Neural cell (in vitro differentiated cells): ENCODE measurements at regions not wholly inside any gene's neighbourhood (a gene's known extent, or its start where the extent isn't known, plus 50 kb on each side); places are given as distances from the start of the nearest gene placed in this dataset.

ENCODE experiments used
- H2AFZ ChIP-seq: fragments of 200-600, 300-800 bp; sonication (generic), shearing (Covaris generic); 2 replicates; pipeline ENCODE4 v1.6.0; 2014; ENCODE audit warnings: low read depth, mild to moderate bottlenecking, antibody characterized with exemption, low read length, moderate library complexity
- H3F3A ChIP-seq: fragments of 200-600 bp; shearing (Covaris generic); 2 replicates; pipeline ENCODE4 v1.6.1; 2016; ENCODE audit warnings: mild to moderate bottlenecking, moderate library complexity, mixed read lengths, antibody characterized with exemption, low read length; ENCODE audit not compliant: insufficient read depth, poor library complexity, severe bottlenecking
- H3K27ac ChIP-seq: fragments of 200-600, 300-800 bp; sonication (generic), shearing (Covaris generic); 2 replicates; pipeline ENCODE4 v1.5.1; 2014; ENCODE audit warnings: mild to moderate bottlenecking, low read length, moderate library complexity
- H3K27me3 ChIP-seq: fragments of 300-800, 200-600 bp; sonication (generic), shearing (Covaris generic); 2 replicates; pipeline ENCODE4 v1.6.0; 2014; ENCODE audit warnings: mild to moderate bottlenecking, low read depth, low read length, moderate library complexity; ENCODE audit not compliant: insufficient read depth
- H3K36me3 ChIP-seq: fragments of 300-800, 200-600 bp; sonication (generic), shearing (Covaris generic); 2 replicates; pipeline ENCODE4 v1.5.1; 2014; ENCODE audit warnings: mild to moderate bottlenecking, antibody characterized with exemption, low read length, moderate library complexity; ENCODE audit not compliant: insufficient read depth
- H3K4me2 ChIP-seq: fragments of 300-800, 200-600 bp; sonication (generic), shearing (Covaris generic); 2 replicates; pipeline ENCODE4 v1.6.0; 2014; ENCODE audit warnings: mild to moderate bottlenecking, low read length
- H3K4me3 ChIP-seq: fragments of 300-800, 200-600 bp; sonication (generic), shearing (Covaris generic); 2 replicates; pipeline ENCODE4 v1.5.1; 2014; ENCODE audit warnings: mild to moderate bottlenecking, low read length, moderate library complexity
- H3K79me2 ChIP-seq: fragments of 200-600 bp; shearing (Covaris generic); replicated peaks from 2 replicates; pipeline ENCODE4 v1.6.0; 2014; ENCODE audit warnings: mild to moderate bottlenecking, low read length, moderate library complexity; ENCODE audit not compliant: insufficient read depth
- H3K9ac ChIP-seq: fragments of 300-800, 200-600 bp; sonication (generic), shearing (Covaris generic); 2 replicates; pipeline ENCODE4 v1.6.1; 2016; ENCODE audit warnings: mild to moderate bottlenecking, low read length, mixed read lengths
- H3K9me2 ChIP-seq: fragments of 200-600 bp; shearing (Covaris generic); 2 replicates; pipeline ENCODE4 v1.6.1; 2016; ENCODE audit warnings: mild to moderate bottlenecking, low read length, mixed read lengths; ENCODE audit not compliant: insufficient read depth
- H3K9me3 ChIP-seq: fragments of 200-600, 300-800 bp; sonication (generic), shearing (Covaris generic); 2 replicates; pipeline ENCODE4 v1.6.1; 2016; ENCODE audit warnings: mild to moderate bottlenecking, mixed run types, low read length, moderate library complexity, mixed read lengths
- H4K20me1 ChIP-seq: fragments of 200-600 bp; shearing (Covaris generic); 2 replicates; pipeline ENCODE4 v1.6.1; 2016; ENCODE audit warnings: mild to moderate bottlenecking, mixed run types; ENCODE audit not compliant: insufficient read depth
- CTCF ChIP-seq: fragments of 450-650 bp; IDR thresholded peaks from 2 replicates; pipeline ENCODE4 v1.5.1; 2014; ENCODE audit warnings: antibody characterized with exemption, mild to moderate bottlenecking, moderate library complexity; ENCODE audit not compliant: poor library complexity, severe bottlenecking
- EP300 ChIP-seq: fragments of 450-650 bp; conservative IDR thresholded peaks from 2 replicates; pipeline ENCODE4 v1.6.1; 2014; ENCODE audit warnings: antibody characterized with exemption, mild to moderate bottlenecking, moderate library complexity; ENCODE audit not compliant: poor library complexity, severe bottlenecking
- EZH2 ChIP-seq: fragments of 200-600, 300-800 bp; shearing (Covaris generic), sonication (generic); IDR thresholded peaks from 2 replicates; pipeline ENCODE4 v1.6.1; 2014; ENCODE audit warnings: antibody characterized with exemption, low read length, borderline replicate concordance, mild to moderate bottlenecking; ENCODE audit not compliant: insufficient read depth, poor library complexity, severe bottlenecking
- MXI1 ChIP-seq: fragments of 450-650 bp; conservative IDR thresholded peaks from 2 replicates; pipeline ENCODE4 v1.6.1; 2014; ENCODE audit warnings: antibody characterized with exemption, mild to moderate bottlenecking; ENCODE audit not compliant: poor library complexity, severe bottlenecking
- POLR2AphosphoS5 ChIP-seq: IDR thresholded peaks from 2 replicates; pipeline ENCODE4 v1.6.1; 2012
- RAD21 ChIP-seq: fragments of 450-650 bp; conservative IDR thresholded peaks from 2 replicates; pipeline ENCODE4 v1.6.1; 2014; ENCODE audit warnings: antibody characterized with exemption, mild to moderate bottlenecking, moderate library complexity
- SMC3 ChIP-seq: fragments of 450-650 bp; conservative IDR thresholded peaks from 2 replicates; pipeline ENCODE4 v1.6.1; 2014; ENCODE audit warnings: antibody characterized with exemption, mild to moderate bottlenecking, moderate library complexity; ENCODE audit not compliant: poor library complexity
- TAF1 ChIP-seq: IDR thresholded peaks from 2 replicates; pipeline ENCODE4 v1.6.1; 2012; ENCODE audit warnings: low read depth
- TF ChIP-seq, protein P1 (sequence below): IDR thresholded peaks from 2 replicates; pipeline ENCODE4 v1.6.1; 2012; ENCODE audit warnings: borderline replicate concordance

GRCh38 chr4:18297684-18298083 lies 276.1 kb upstream of the LCORL start:
- no peak overlapping the region for H3K4me3 ChIP-seq
- H3K36me3 ChIP-seq, result no peaks in the 10 kb centered on the region
- H2AFZ ChIP-seq, result no peak overlapping the region
- no peaks in the 10 kb centered on the region for H4K20me1 ChIP-seq
- no peaks in the 10 kb centered on the region for H3K9me3 ChIP-seq
- no peak overlapping the region for H3K9ac ChIP-seq
- H3K27ac ChIP-seq, result no peak overlapping the region
- H3K4me2 ChIP-seq, result no peak overlapping the region
- no peak for TF ChIP-seq CTCF
- no peak for TF ChIP-seq EZH2
- no peak for TF ChIP-seq EP300
- TF ChIP-seq SMC3, result no peak
- TF ChIP-seq, protein P1, sequence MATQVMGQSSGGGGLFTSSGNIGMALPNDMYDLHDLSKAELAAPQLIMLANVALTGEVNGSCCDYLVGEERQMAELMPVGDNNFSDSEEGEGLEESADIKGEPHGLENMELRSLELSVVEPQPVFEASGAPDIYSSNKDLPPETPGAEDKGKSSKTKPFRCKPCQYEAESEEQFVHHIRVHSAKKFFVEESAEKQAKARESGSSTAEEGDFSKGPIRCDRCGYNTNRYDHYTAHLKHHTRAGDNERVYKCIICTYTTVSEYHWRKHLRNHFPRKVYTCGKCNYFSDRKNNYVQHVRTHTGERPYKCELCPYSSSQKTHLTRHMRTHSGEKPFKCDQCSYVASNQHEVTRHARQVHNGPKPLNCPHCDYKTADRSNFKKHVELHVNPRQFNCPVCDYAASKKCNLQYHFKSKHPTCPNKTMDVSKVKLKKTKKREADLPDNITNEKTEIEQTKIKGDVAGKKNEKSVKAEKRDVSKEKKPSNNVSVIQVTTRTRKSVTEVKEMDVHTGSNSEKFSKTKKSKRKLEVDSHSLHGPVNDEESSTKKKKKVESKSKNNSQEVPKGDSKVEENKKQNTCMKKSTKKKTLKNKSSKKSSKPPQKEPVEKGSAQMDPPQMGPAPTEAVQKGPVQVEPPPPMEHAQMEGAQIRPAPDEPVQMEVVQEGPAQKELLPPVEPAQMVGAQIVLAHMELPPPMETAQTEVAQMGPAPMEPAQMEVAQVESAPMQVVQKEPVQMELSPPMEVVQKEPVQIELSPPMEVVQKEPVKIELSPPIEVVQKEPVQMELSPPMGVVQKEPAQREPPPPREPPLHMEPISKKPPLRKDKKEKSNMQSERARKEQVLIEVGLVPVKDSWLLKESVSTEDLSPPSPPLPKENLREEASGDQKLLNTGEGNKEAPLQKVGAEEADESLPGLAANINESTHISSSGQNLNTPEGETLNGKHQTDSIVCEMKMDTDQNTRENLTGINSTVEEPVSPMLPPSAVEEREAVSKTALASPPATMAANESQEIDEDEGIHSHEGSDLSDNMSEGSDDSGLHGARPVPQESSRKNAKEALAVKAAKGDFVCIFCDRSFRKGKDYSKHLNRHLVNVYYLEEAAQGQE, result no peak
- TF ChIP-seq TAF1, result no peak
- TF ChIP-seq POLR2AphosphoS5, result no peak
- no peak for TF ChIP-seq RAD21
- no peak for TF ChIP-seq MXI1
- no peaks in the 10 kb centered on the region for H3F3A ChIP-seq
- H3K79me2 ChIP-seq, result no peaks in the 10 kb centered on the region
- no peaks in the 10 kb centered on the region for H3K9me2 ChIP-seq
- H3K27me3 ChIP-seq, result no peaks in the 10 kb centered on the region

- H3K27ac ChIP-seq, result no peak overlapping the region
- no peak overlapping the region for H3K4me2 ChIP-seq
- TF ChIP-seq, protein P1, result no peak
- TF ChIP-seq MXI1, result no peak
- TF ChIP-seq CTCF, result no peak
- no peak for TF ChIP-seq EZH2
- TF ChIP-seq EP300, result no peak
- no peak for TF ChIP-seq TAF1
- no peak for TF ChIP-seq SMC3
- no peak for TF ChIP-seq POLR2AphosphoS5
- no peak for TF ChIP-seq RAD21
- no peaks in the 10 kb centered on the region for H4K20me1 ChIP-seq
- H2AFZ ChIP-seq, result no peak overlapping the region
- H3K36me3 ChIP-seq, result no peaks in the 10 kb centered on the region
- no peak overlapping the region for H3K9ac ChIP-seq
- H3K4me3 ChIP-seq, result no peak overlapping the region
- H3K9me3 ChIP-seq, result no peaks in the 10 kb centered on the region
- no peaks in the 10 kb centered on the region for H3K9me2 ChIP-seq
- no peaks in the 10 kb centered on the region for H3K79me2 ChIP-seq
- H3K27me3 ChIP-seq, result no peaks in the 10 kb centered on the region
- no peaks in the 10 kb centered on the region for H3F3A ChIP-seq
Observed at GRCh38 chr4:18296411-18296810, 274.9 kb upstream of the LCORL start.
